Astrocyte of the cerebellum (primary cell): ENCODE measurements at regions not wholly inside any gene's neighbourhood (a gene's known extent, or its start where the extent isn't known, plus 50 kb on each side); places are given as distances from the start of the nearest gene placed in this dataset.

Source experiments
- DNase-seq: peaks from one replicate; pipeline ENCODE4 v3.0.0-alpha.2; 2011; ENCODE audit warnings: low read depth
- H3K4me3 ChIP-seq: 2 replicates; pipeline ENCODE4 v1.5.1; 2011; ENCODE audit warnings: mild to moderate bottlenecking, low read depth, low read length, moderate library complexity
- CTCF ChIP-seq: IDR thresholded peaks from 2 replicates; pipeline ENCODE4 v1.5.1; 2012; ENCODE audit warnings: low read length, low read depth, moderate library complexity, mild to moderate bottlenecking; ENCODE audit errors: missing control alignments
- in situ Hi-C: cut with HindIII; loops from 2 replicates; pipeline ENCODE4 v1.10.0; 2017; ENCODE audit warnings: low sequenced_read_pairs

GRCh38 chr3:44068753-44069152 is 172.9 kb upstream of the TOPAZ1 start:
- in situ Hi-C loops, result no loop called here
- no peak for DNase-seq
- no peak for TF ChIP-seq CTCF
- H3K4me3 ChIP-seq, result no peak overlapping the region

- in situ Hi-C loops, result no loop called here
- no peak overlapping the region for H3K4me3 ChIP-seq
- no peak for TF ChIP-seq CTCF
- DNase-seq, result no peak
Observed at GRCh38 chr3:44069276-44069675, 172.4 kb upstream of the TOPAZ1 start.

GRCh38 chr3:44070841-44071546 is 170.7 kb upstream of the TOPAZ1 start:
- DNase-seq, result no peak
- no peak for TF ChIP-seq CTCF
- in situ Hi-C loops, result no loop called here
- H3K4me3 ChIP-seq, result no peak overlapping the region

GRCh38 chr3:44072601-44073540 is 168.8 kb upstream of the TOPAZ1 start:
- TF ChIP-seq CTCF, result no peak
- DNase-seq, result no peak
- H3K4me3 ChIP-seq, result no peak overlapping the region
- in situ Hi-C loops, result no loop called here

- H3K4me3 ChIP-seq, result no peak overlapping the region
- in situ Hi-C loops, result no loop called here
- TF ChIP-seq CTCF, result no peak
- no peak for DNase-seq
Observed at GRCh38 chr3:44074181-44074580, 167.5 kb upstream of the TOPAZ1 start.

- no peak overlapping the region for H3K4me3 ChIP-seq
- in situ Hi-C loops, result no loop called here
- no peak for DNase-seq
- TF ChIP-seq CTCF, result no peak
Observed at GRCh38 chr3:44076221-44076829, 165.4 kb upstream of the TOPAZ1 start.
